ENCODE measurements at regions not wholly inside any gene's neighbourhood (a gene's known extent, or its start where the extent isn't known, plus 50 kb on each side); places are given as distances from the start of the nearest gene placed in this dataset.
"Not testable (repeated sequence)": the region's sequence is repeated elsewhere in the genome, so short reads cannot be mapped to it uniquely, and the experiment has no call there.

- H3K4me1 ChIP-seq; H3K27ac ChIP-seq; H3K27me3 ChIP-seq; H3K4me3 ChIP-seq; DNase-seq (ENCODE audit: low spot score in 2 of 2); H3K36me3 ChIP-seq; H3K9me3 ChIP-seq: not testable (repeated sequence)
- WGBS, 2 donors = no CpG with 5 or more reads among the region's 25 CpGs
Observed at GRCh38 chr6:26720663-26721218, 61.2 kb upstream of the ZNF322 start.

GRCh38 chr6:26730019-26730766, 70.6 kb upstream of the ZNF322 start:
- not testable (repeated sequence) for H3K27ac ChIP-seq; DNase-seq (ENCODE audit: low spot score in 2 of 2); H3K4me1 ChIP-seq; H3K9me3 ChIP-seq; H3K36me3 ChIP-seq; H3K27me3 ChIP-seq; H3K4me3 ChIP-seq
- WGBS, 2 donors = no CpG with 5 or more reads among the region's 31 CpGs

DNA sequence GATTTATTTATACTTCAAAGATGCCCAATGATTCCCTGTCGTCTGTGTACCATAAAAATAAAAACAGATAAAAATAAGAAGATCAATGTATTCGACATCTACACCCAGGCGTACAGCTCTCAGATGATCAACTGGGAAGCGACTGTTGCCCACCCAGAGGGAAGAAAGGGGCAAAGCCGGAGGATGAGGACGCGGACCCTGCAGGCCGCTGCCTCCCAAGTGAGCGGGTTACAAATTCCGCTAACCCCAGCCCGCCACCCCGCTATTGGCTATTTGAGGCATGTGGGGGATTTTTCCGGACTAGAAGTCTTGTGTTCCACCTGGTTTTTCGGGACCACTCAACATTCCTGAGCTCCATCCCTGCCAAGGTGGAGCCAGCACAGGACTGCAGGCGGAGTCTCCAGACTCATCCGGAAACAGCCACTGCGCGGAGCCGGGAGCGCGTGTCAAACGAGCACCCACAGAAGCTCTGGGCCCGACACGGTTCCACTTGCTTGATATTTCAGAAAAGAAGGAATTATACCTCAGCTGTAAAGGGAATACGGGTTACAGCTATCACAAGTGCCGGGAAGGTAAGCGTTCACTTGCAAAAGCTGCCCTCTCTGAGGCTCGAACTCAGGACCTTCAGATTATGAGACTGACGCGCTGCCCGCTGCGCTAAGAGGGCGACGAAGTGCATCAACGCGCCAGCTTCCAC, 75.4 kb upstream of the ZNF322 start:
- H3K36me3 ChIP-seq; H3K4me3 ChIP-seq; DNase-seq (ENCODE audit: low spot score in 2 of 2); H3K27me3 ChIP-seq; H3K4me1 ChIP-seq; H3K9me3 ChIP-seq; H3K27ac ChIP-seq: not testable (repeated sequence)
- no CpG with 5 or more reads among the region's 36 CpGs for WGBS, 2 donors

DNA sequence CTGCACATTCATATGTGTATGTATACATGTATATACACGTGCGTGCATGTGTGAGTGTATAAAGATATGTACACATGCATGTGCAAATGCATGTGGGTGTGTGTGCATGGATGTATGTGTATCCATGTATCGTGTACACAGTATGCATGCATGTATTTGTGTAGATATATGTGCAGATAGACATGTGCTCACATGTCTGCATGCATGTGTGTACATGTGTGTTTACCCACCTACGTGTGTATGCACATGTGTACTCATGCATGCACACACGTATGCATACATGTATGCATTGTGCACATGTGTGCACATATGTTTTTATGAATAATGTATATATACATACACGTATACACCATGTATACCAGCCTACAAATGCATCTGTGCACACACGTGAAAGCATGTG, 80.3 kb upstream of the ZNF322 start:
- H3K27ac ChIP-seq = no peak overlapping the region
- H3K36me3 ChIP-seq = no peaks in the 10 kb centered on the region
- H3K4me3 ChIP-seq = no peak overlapping the region
- no peaks in the 10 kb centered on the region for H3K4me1 ChIP-seq
- no peak for DNase-seq (ENCODE audit: low spot score in 2 of 2)
- peaks cover 0 to 6% (median 0%) of the 10 kb centered on the region in 4 donors for H3K9me3 ChIP-seq
- peaks cover 2 to 18% of the 10 kb centered on the region in 2 donors for H3K27me3 ChIP-seq
- WGBS, 2 donors = 91 to 92% methylated on average over 7 of the region's 7 CpGs
- TF ChIP-seq EP300 (IDR thresholded peaks at IDR 0.05) = no peak
- TF ChIP-seq, protein P1, sequence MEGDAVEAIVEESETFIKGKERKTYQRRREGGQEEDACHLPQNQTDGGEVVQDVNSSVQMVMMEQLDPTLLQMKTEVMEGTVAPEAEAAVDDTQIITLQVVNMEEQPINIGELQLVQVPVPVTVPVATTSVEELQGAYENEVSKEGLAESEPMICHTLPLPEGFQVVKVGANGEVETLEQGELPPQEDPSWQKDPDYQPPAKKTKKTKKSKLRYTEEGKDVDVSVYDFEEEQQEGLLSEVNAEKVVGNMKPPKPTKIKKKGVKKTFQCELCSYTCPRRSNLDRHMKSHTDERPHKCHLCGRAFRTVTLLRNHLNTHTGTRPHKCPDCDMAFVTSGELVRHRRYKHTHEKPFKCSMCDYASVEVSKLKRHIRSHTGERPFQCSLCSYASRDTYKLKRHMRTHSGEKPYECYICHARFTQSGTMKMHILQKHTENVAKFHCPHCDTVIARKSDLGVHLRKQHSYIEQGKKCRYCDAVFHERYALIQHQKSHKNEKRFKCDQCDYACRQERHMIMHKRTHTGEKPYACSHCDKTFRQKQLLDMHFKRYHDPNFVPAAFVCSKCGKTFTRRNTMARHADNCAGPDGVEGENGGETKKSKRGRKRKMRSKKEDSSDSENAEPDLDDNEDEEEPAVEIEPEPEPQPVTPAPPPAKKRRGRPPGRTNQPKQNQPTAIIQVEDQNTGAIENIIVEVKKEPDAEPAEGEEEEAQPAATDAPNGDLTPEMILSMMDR (IDR thresholded peaks at IDR 0.05) = no peak
- no peak for TF ChIP-seq POLR2A (IDR thresholded peaks at IDR 0.05)

DNA sequence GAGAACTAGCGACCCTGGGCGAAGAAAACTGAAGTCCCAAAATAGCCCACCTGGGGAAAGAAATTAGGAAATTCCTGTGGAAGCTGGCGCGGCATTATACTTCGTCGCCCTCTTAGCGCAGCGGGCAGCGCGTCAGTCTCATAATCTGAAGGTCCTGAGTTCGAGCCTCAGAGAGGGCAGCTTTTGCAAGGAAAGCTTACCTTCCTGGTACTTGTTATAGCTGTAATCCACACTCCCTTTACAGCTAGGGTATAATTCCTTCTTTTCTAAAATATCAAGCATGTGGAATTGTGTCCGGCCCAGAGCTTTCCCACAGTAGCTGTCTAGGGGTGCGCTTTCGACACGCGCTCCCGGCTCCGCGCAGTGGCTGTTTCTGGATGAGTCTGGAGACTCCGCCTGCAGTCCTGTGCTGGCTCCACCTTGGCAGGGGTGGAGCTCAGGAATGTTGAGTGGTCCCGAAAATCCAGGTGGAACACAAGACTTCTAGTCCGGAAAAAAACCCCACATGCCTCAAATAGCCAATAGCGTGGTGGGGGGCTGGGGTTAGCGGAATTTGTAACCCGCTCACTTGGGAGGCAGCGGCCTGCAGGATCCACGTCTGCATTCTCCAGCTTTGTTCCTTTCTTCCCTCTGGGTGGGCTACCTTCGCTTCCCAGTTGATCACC, 83.7 kb upstream of the ZNF322 start:
- no peak overlapping the region for H3K4me3 ChIP-seq
- no peaks in the 10 kb centered on the region for H3K36me3 ChIP-seq
- WGBS, 2 donors = 4 to 6% methylated on average over 24 to 28 of the region's 28 CpGs
- H3K9me3 ChIP-seq = peaks cover 0 to 10% (median 0%) of the 10 kb centered on the region in 4 donors
- DNase-seq (ENCODE audit: low spot score in 2 of 2) = no peak
- no peak for TF ChIP-seq EP300 (IDR thresholded peaks at IDR 0.05)
- no peak for TF ChIP-seq POLR2A (IDR thresholded peaks at IDR 0.05)
- TF ChIP-seq, protein P1 (IDR thresholded peaks at IDR 0.05) = no peak
- no peak overlapping the region for H3K27ac ChIP-seq
- peaks cover 2 to 34% of the 10 kb centered on the region in 2 donors for H3K27me3 ChIP-seq
- no peaks in the 10 kb centered on the region for H3K4me1 ChIP-seq

DNA sequence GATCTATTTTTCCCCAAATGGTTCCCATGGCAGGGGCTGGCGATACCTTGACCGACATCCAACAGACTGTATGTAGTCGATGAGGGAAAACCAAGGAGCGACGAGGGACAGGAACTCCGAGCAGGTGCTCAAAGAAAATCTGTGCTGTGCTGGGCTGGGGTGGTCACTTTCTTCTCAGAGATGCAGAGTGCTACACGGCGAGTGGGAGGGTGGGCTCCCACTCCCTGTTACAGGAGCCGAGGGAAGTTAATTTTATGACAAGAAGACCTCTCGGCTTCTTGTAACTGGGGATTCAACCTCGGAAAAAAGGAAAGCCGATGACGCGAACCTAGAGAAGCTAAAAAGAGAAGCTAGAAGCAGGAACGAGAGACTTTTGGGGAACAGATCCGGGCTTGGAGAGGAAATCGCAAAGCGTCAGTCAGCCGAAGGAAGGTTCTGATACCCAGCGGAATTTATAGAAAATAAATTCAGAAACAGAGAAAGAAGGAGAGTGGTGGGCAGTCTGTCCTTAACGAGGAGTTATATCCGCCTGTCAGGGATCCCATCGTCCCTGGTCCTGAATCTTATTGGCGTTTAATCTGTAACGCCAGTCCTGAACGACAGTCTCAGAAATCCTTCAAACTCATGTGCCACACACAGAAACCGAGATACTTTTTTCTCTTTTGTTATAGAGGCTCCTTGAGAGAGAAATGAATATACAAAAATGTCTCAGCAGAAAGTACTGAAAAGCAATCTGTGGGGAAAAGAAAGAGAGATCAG, 84.6 kb upstream of the ZNF322 start:
- Histone ChIP-seq H3K27ac (no peak overlapping the region), H3K36me3 (no peaks in the 10 kb centered on the region), H3K27me3 (peaks cover 2 to 34% of the 10 kb centered on the region in 2 donors), H3K9me3 (peaks cover 0 to 10% (median 0%) of the 10 kb centered on the region in 4 donors), H3K4me3 (no peak overlapping the region), H3K4me1 (no peaks in the 10 kb centered on the region)
- DNase-seq (ENCODE audit: low spot score in 2 of 2) = no peak
- WGBS, 2 donors = 2 to 3% methylated on average over 27 of the region's 27 CpGs
- no peak for TF ChIP-seq EP300 (IDR thresholded peaks at IDR 0.05)
- TF ChIP-seq, protein P1 (IDR thresholded peaks at IDR 0.05) = no peak
- no peak for TF ChIP-seq POLR2A (IDR thresholded peaks at IDR 0.05)

DNA sequence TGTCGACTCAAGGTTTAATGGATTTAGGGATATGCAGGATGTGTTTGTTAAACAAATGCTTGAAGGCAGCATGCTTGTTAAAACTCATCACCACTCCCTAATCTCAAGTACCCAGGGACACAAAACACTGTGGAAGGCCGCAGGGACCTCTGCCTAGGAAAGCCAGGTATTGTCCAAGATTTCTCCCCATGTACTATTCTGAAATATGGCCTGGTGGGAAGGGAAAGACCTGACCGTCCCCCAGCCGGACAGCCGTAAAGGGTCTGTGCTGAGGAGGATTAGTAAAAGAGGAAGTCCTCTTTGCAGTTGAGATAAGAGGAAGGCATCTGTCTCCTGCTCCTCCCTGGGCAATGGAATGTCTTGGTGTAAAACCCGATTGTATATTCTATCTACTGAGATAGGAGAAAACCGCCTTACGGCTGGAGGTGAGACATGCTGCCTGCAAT, 85.3 kb upstream of the ZNF322 start:
- peaks cover 2 to 34% of the 10 kb centered on the region in 2 donors for H3K27me3 ChIP-seq
- 6 to 25% methylated on average over 8 of the region's 8 CpGs for WGBS, 2 donors

DNA sequence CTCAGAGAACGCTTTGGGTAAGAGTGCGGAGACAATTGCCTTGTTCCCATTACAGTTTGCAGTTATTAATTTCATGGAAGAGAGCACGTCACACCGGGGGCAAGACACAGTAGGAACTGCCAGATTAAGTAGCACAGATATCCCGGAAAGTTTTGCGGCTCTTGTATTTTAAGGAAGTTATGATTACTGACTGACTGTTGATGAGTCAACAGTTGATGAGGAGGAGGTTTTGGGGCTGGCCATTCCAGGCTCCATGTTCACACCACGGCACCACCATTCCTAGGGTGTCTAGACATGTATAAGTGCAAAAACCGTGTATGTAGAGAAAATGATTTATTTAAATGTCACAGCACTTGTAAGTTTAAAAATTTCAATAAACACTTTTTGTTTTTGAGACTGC, 86.4 kb upstream of the ZNF322 start:
- not testable (repeated sequence) for DNase-seq (ENCODE audit: low spot score in 2 of 2); H3K27ac ChIP-seq; H3K4me3 ChIP-seq; H3K4me1 ChIP-seq; H3K36me3 ChIP-seq
- H3K27me3 ChIP-seq = peaks cover 2 to 34% of the 10 kb centered on the region in 2 donors
- WGBS, 2 donors = 17 to 51% methylated on average over 8 of the region's 8 CpGs
- H3K9me3 ChIP-seq = peaks cover 0 to 10% (median 0%) of the 10 kb centered on the region in 4 donors

More for the DNA sequence above, 85.3 kb upstream of the ZNF322 start:
- H3K4me3 ChIP-seq; H3K27ac ChIP-seq; H3K4me1 ChIP-seq; DNase-seq (ENCODE audit: low spot score in 2 of 2); H3K36me3 ChIP-seq: not testable (repeated sequence)
- peaks cover 0 to 10% (median 0%) of the 10 kb centered on the region in 4 donors for H3K9me3 ChIP-seq

Data from tibial nerve (tissue), 4 donors.